Astrocyte (in vitro differentiated cells and primary cell): ENCODE measurements at regions not wholly inside any gene's neighbourhood (a gene's known extent, or its start where the extent isn't known, plus 50 kb on each side); places are given as distances from the start of the nearest gene placed in this dataset.

ENCODE experiments used
- CTCF ChIP-seq: IDR thresholded peaks from 2 replicates; pipeline ENCODE4 v1.5.1; 2011; ENCODE audit warnings: low read depth, mild to moderate bottlenecking, inconsistent platforms, low read length, moderate library complexity; ENCODE audit not compliant: insufficient read depth
- EZH2 ChIP-seq: IDR thresholded peaks from 2 replicates; pipeline ENCODE4 v1.6.1; 2012; ENCODE audit warnings: mild to moderate bottlenecking, low read length, inconsistent platforms; ENCODE audit not compliant: insufficient read depth

GRCh38 chr12:115001571-115002180, 317.7 kb upstream of the TBX3 start:
- TF ChIP-seq CTCF: no peak
- no peak for TF ChIP-seq EZH2
